Hepatocyte (in vitro differentiated cells): ENCODE measurements at regions not wholly inside any gene's neighbourhood (a gene's known extent, or its start where the extent isn't known, plus 50 kb on each side); places are given as distances from the start of the nearest gene placed in this dataset.

Experiments used
- DNase-seq: peaks from one replicate; pipeline ENCODE4 v3.0.0-alpha.2; 2016; ENCODE audit warnings: low spot score
- H2AFZ ChIP-seq: fragments of 200-600 bp; sonication (generic); 2 replicates; pipeline ENCODE4 v1.6.0; 2016; ENCODE audit warnings: antibody characterized with exemption, mild to moderate bottlenecking
- H3K27ac ChIP-seq: fragments of 200-600 bp; sonication (generic); 2 replicates; pipeline ENCODE4 v1.5.1; 2016; ENCODE audit warnings: mild to moderate bottlenecking
- H3K27me3 ChIP-seq: fragments of 200-600 bp; sonication (generic); 2 replicates; pipeline ENCODE4 v1.6.1; 2016
- H3K36me3 ChIP-seq: fragments of 200-600 bp; sonication (generic); replicated peaks from 2 replicates; pipeline ENCODE4 v1.5.1; 2016; ENCODE audit warnings: low read depth; ENCODE audit not compliant: insufficient read depth
- H3K4me1 ChIP-seq: fragments of 200-600 bp; sonication (generic); 2 replicates; pipeline ENCODE4 v1.5.1; 2016; ENCODE audit warnings: mild to moderate bottlenecking, moderate library complexity; ENCODE audit not compliant: insufficient read depth
- H3K4me2 ChIP-seq: fragments of 200-600 bp; sonication (generic); 2 replicates; pipeline ENCODE4 v1.6.0; 2016
- H3K4me3 ChIP-seq: fragments of 200-600 bp; sonication (generic); 2 replicates; pipeline ENCODE4 v1.5.1; 2016; ENCODE audit warnings: mild to moderate bottlenecking
- H3K79me2 ChIP-seq: fragments of 200-600 bp; sonication (generic); 2 replicates; pipeline ENCODE4 v1.6.0; 2017; ENCODE audit warnings: mild to moderate bottlenecking
- H3K9me2 ChIP-seq: fragments of 200-600 bp; sonication (generic); replicated peaks from 2 replicates; pipeline ENCODE4 v1.6.0; 2017; ENCODE audit warnings: mild to moderate bottlenecking; ENCODE audit not compliant: insufficient read depth
- H3K9me3 ChIP-seq: fragments of 200-600 bp; sonication (generic); 2 replicates; pipeline ENCODE4 v1.5.1; 2016; ENCODE audit warnings: low read depth, mild to moderate bottlenecking
- H4K20me1 ChIP-seq: fragments of 200-600 bp; sonication (generic); 2 replicates; pipeline ENCODE4 v1.6.0; 2016; ENCODE audit warnings: mild to moderate bottlenecking; ENCODE audit not compliant: insufficient read depth, poor library complexity, severe bottlenecking
- EZH2 ChIP-seq: fragments of 200-600 bp; sonication (generic); IDR thresholded peaks from 2 replicates; pipeline ENCODE4 v1.6.1; 2016; ENCODE audit warnings: antibody characterized with exemption, mild to moderate bottlenecking, borderline replicate concordance
- EZH2phosphoT487 ChIP-seq: fragments of 200-600 bp; sonication (generic); IDR thresholded peaks from one replicate; pipeline ENCODE4 v1.6.1; 2018; ENCODE audit warnings: antibody characterized with exemption, mild to moderate bottlenecking, low read depth, moderate library complexity; ENCODE audit not compliant: unreplicated experiment, severe bottlenecking
- WGBS: methylation state at CpG from one replicate; pipeline ENCODE4 v1.1.6; 2016; ENCODE audit warnings: low lambda C conversion rate; ENCODE audit errors: missing lambda C conversion rate; 5-methylcytosine and 5-hydroxymethylcytosine counted together
- TF ChIP-seq, protein P1 (sequence below): fragments of 200-600 bp; sonication (generic); IDR thresholded peaks from 2 replicates; pipeline ENCODE4 v1.5.1; 2016; ENCODE audit warnings: antibody characterized with exemption, mild to moderate bottlenecking; ENCODE audit not compliant: poor library complexity

DNA sequence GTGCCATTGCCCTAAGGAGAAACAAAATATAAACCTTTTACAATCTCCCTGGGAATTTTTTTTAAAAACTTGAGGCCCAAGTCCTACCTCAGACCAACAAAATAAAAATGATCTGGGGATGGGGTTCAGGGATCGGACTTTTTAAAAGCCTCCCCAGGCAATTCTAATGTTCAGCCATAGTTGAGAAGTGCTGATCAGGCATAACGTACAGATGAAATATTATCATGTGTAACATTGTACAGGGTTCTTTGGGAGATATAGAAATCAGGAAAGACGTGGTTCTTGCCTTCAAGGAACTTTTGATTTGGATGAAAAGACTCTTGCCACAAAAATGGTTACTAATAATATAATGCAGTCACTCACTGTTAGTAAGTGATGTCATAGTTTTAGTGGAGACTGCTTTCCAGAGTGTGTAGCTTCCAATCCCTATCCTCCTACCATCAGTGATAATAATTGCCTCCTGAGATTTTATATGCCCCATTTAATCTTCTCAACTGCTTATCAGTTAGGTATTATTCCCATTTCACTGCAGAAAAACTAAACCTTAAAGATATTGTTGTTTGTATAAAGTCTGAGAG is 135.6 kb downstream of the BRMS1L start:
- no peak overlapping the region for H2AFZ ChIP-seq
- DNase-seq = no peak
- H3K4me3 ChIP-seq = no peak overlapping the region
- no peaks in the 10 kb centered on the region for H3K9me2 ChIP-seq
- H3K4me1 ChIP-seq = no peaks in the 10 kb centered on the region
- no peaks in the 10 kb centered on the region for H4K20me1 ChIP-seq
- no peaks in the 10 kb centered on the region for H3K27me3 ChIP-seq
- WGBS = 92% methylated on average over 3 of the region's 3 CpGs
- H3K36me3 ChIP-seq = no peaks in the 10 kb centered on the region
- H3K27ac ChIP-seq = no peak overlapping the region
- H3K79me2 ChIP-seq = no peaks in the 10 kb centered on the region
- no peaks in the 10 kb centered on the region for H3K9me3 ChIP-seq
- TF ChIP-seq EZH2phosphoT487 (no peak), EZH2 (no peak)
- no peak overlapping the region for H3K4me2 ChIP-seq

DNA sequence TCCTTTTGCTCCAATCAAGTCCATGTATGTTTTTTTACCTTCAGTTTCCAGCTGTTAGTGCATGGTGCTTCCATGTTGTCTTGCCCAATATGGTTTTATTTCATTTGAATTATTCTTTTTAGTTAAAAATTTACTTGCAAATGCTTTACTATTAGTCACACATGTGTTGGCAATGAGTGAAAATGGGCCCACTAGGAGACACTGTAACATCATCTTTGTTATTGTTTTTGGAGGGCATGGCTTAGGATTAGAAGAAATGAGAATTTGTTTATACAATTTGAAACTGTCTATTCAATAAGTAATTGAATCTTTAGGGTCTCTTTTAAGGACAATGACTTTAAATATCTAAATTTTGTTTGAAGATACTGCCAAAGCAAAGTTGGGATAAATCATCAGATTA is 133.7 kb downstream of the BRMS1L start:
- H3K9me3 ChIP-seq = no peaks in the 10 kb centered on the region
- no peak overlapping the region for H3K4me3 ChIP-seq
- no peaks in the 10 kb centered on the region for H3K4me1 ChIP-seq
- no peaks in the 10 kb centered on the region for H3K36me3 ChIP-seq
- no peaks in the 10 kb centered on the region for H4K20me1 ChIP-seq
- H3K79me2 ChIP-seq = no peaks in the 10 kb centered on the region
- no peak for TF ChIP-seq EZH2phosphoT487
- TF ChIP-seq, protein P1, sequence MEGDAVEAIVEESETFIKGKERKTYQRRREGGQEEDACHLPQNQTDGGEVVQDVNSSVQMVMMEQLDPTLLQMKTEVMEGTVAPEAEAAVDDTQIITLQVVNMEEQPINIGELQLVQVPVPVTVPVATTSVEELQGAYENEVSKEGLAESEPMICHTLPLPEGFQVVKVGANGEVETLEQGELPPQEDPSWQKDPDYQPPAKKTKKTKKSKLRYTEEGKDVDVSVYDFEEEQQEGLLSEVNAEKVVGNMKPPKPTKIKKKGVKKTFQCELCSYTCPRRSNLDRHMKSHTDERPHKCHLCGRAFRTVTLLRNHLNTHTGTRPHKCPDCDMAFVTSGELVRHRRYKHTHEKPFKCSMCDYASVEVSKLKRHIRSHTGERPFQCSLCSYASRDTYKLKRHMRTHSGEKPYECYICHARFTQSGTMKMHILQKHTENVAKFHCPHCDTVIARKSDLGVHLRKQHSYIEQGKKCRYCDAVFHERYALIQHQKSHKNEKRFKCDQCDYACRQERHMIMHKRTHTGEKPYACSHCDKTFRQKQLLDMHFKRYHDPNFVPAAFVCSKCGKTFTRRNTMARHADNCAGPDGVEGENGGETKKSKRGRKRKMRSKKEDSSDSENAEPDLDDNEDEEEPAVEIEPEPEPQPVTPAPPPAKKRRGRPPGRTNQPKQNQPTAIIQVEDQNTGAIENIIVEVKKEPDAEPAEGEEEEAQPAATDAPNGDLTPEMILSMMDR = no peak
- no peak for TF ChIP-seq EZH2
- no peak overlapping the region for H3K4me2 ChIP-seq
- no peaks in the 10 kb centered on the region for H3K9me2 ChIP-seq
- no peaks in the 10 kb centered on the region for H3K27me3 ChIP-seq
- no peak overlapping the region for H3K27ac ChIP-seq
- no peak overlapping the region for H2AFZ ChIP-seq
- no peak for DNase-seq

DNA sequence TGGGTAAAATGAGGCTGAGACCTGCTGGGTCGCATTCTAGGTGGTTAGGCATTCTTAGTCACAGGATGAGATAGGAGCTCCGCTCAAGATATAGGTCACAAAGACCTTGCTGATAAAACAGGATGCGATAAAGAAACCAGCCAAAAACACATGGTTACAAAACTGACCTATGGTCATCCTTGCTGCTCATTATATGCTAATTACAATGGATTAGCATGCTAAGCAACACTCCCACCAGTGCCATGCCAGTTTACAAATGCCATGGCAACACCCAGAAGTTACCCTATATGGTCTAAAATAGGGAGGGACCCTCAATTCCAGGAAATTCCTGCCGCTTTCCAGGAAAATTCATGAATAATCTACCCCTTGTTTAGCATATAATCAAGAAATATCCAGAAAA is 132.4 kb downstream of the BRMS1L start:
- WGBS = 82% methylated on average over 4 of the region's 4 CpGs
- no peaks in the 10 kb centered on the region for H3K9me2 ChIP-seq
- H3K79me2 ChIP-seq = no peaks in the 10 kb centered on the region
- H3K36me3 ChIP-seq = no peaks in the 10 kb centered on the region
- no peak overlapping the region for H3K4me3 ChIP-seq
- no peak overlapping the region for H2AFZ ChIP-seq
- no peak for DNase-seq
- TF ChIP-seq, protein P1 = no peak
- no peak for TF ChIP-seq EZH2phosphoT487
- no peak for TF ChIP-seq EZH2
- no peak overlapping the region for H3K27ac ChIP-seq
- H3K4me1 ChIP-seq = no peaks in the 10 kb centered on the region
- no peaks in the 10 kb centered on the region for H4K20me1 ChIP-seq
- no peaks in the 10 kb centered on the region for H3K9me3 ChIP-seq
- H3K27me3 ChIP-seq = no peaks in the 10 kb centered on the region
- H3K4me2 ChIP-seq = no peak overlapping the region

DNA sequence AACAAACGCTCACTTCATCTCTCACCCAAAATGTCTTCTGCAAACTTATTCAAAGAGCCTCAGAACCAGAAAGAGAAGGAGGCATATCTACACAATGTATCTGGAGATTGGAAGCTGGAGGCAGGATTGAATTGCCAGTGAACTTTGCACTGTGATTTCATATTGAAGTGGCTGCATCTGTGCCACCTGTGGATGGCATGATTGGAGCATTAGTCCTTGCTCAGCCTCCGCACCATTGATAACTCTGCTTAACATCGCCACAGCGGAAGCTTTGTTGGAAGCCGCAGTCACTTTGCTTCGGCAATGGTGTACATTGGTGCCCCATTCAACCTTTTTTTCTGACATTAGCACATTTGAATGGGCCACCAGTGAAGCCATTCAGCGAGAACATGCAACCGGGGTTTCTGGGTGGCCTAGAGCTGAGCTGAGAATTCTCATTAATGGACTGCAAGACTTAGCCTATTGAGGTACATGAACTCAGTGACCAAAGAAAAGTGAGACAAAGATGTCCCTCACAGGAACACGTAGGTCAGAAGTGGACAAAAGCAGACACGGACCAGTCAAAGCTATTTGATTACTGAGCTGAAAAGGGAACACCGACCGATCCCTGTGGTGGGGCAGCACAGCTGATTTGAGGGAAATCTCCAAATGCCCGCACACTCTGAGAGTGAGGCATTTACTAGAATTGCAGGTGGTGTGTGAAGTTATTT is 130.4 kb downstream of the BRMS1L start:
- H3K4me3 ChIP-seq = no peak overlapping the region
- no peaks in the 10 kb centered on the region for H3K27me3 ChIP-seq
- TF ChIP-seq EZH2phosphoT487 = no peak
- no peak for TF ChIP-seq EZH2
- TF ChIP-seq, protein P1 = no peak
- no peaks in the 10 kb centered on the region for H4K20me1 ChIP-seq
- 93% methylated on average over 13 of the region's 13 CpGs for WGBS
- DNase-seq = no peak
- H3K9me2 ChIP-seq = no peaks in the 10 kb centered on the region
- H3K4me2 ChIP-seq = no peak overlapping the region
- H3K27ac ChIP-seq = no peak overlapping the region
- H3K4me1 ChIP-seq = no peaks in the 10 kb centered on the region
- H3K9me3 ChIP-seq = no peaks in the 10 kb centered on the region
- no peaks in the 10 kb centered on the region for H3K79me2 ChIP-seq
- H2AFZ ChIP-seq = no peak overlapping the region
- H3K36me3 ChIP-seq = no peaks in the 10 kb centered on the region
